ENCODE measurements at regions not wholly inside any gene's neighbourhood (a gene's known extent, or its start where the extent isn't known, plus 50 kb on each side); places are given as distances from the start of the nearest gene placed in this dataset.

GRCh38 chr13:84050536-84050935 lies 168.3 kb upstream of the SLITRK1 start:
- no peak for DNase-seq (ENCODE audit: low read depth in 4 of 4, low spot score in 2 of 4)

- DNase-seq (ENCODE audit: low read depth in 4 of 4, low spot score in 2 of 4) = no peak
These were observed 167.4 kb upstream of the SLITRK1 start for GRCh38 chr13:84049443-84050219.

GRCh38 chr13:84044805-84045204 lies 162.5 kb upstream of the SLITRK1 start:
- DNase-seq (ENCODE audit: low read depth in 4 of 4, low spot score in 2 of 4) = no peak

GRCh38 chr13:84038001-84038400 lies 155.7 kb upstream of the SLITRK1 start:
- no peak for DNase-seq (ENCODE audit: low read depth in 4 of 4, low spot score in 2 of 4)

GRCh38 chr13:84032116-84032515 lies 149.8 kb upstream of the SLITRK1 start:
- no peak for DNase-seq (ENCODE audit: low read depth in 4 of 4, low spot score in 2 of 4)

GRCh38 chr13:84031120-84031519 lies 148.8 kb upstream of the SLITRK1 start:
- no peak for DNase-seq (ENCODE audit: low read depth in 4 of 4, low spot score in 2 of 4)

- no peak for DNase-seq (ENCODE audit: low read depth in 4 of 4, low spot score in 2 of 4)
These were observed 147.1 kb upstream of the SLITRK1 start for GRCh38 chr13:84029396-84029795.

- DNase-seq (ENCODE audit: low read depth in 4 of 4, low spot score in 2 of 4) = peak in 1 of 4 donors; percentile 0
These were observed 143.6 kb upstream of the SLITRK1 start for GRCh38 chr13:84025824-84026223.

- DNase-seq (ENCODE audit: low read depth in 4 of 4, low spot score in 2 of 4) = no peak
These were observed 114.1 kb upstream of the SLITRK1 start for GRCh38 chr13:83996415-83996814.

GRCh38 chr13:83995930-83996329 lies 113.7 kb upstream of the SLITRK1 start:
- no peak for DNase-seq (ENCODE audit: low read depth in 4 of 4, low spot score in 2 of 4)

- DNase-seq (ENCODE audit: low read depth in 4 of 4, low spot score in 2 of 4) = no peak
These were observed 110.5 kb upstream of the SLITRK1 start for GRCh38 chr13:83992566-83993358.

GRCh38 chr13:83987394-83987793 lies 105.1 kb upstream of the SLITRK1 start:
- no peak for DNase-seq (ENCODE audit: low read depth in 4 of 4, low spot score in 2 of 4)

- DNase-seq (ENCODE audit: low read depth in 4 of 4, low spot score in 2 of 4) = no peak
These were observed 102.5 kb upstream of the SLITRK1 start for GRCh38 chr13:83984793-83985192.

GRCh38 chr13:83980331-83980730 lies 98.1 kb upstream of the SLITRK1 start:
- DNase-seq (ENCODE audit: low read depth in 4 of 4, low spot score in 2 of 4) = no peak

- DNase-seq (ENCODE audit: low read depth in 4 of 4, low spot score in 2 of 4) = no peak
These were observed 93.4 kb upstream of the SLITRK1 start for GRCh38 chr13:83975655-83976165.

- no peak for DNase-seq (ENCODE audit: low read depth in 4 of 4, low spot score in 2 of 4)
These were observed 76.3 kb upstream of the SLITRK1 start for GRCh38 chr13:83958531-83958930.

- DNase-seq (ENCODE audit: low read depth in 4 of 4, low spot score in 2 of 4) = no peak
These were observed 72.7 kb upstream of the SLITRK1 start for GRCh38 chr13:83955011-83955410.

- no peak for DNase-seq (ENCODE audit: low read depth in 4 of 4, low spot score in 2 of 4)
These were observed 71.6 kb upstream of the SLITRK1 start for GRCh38 chr13:83953916-83954315.

- DNase-seq (ENCODE audit: low read depth in 4 of 4, low spot score in 2 of 4) = no peak
These were observed 68.0 kb upstream of the SLITRK1 start for GRCh38 chr13:83950293-83950692.

- no peak for DNase-seq (ENCODE audit: low read depth in 4 of 4, low spot score in 2 of 4)
These were observed 61.4 kb upstream of the SLITRK1 start for GRCh38 chr13:83943530-83944279.

- no peak for DNase-seq (ENCODE audit: low read depth in 4 of 4, low spot score in 2 of 4)
These were observed 59.5 kb upstream of the SLITRK1 start for GRCh38 chr13:83941701-83942335.
